ENCODE measurements at regions not wholly inside any gene's neighbourhood (a gene's known extent, or its start where the extent isn't known, plus 50 kb on each side); places are given as distances from the start of the nearest gene placed in this dataset. TPM values are rescaled to one million over a fixed set of nuclear protein-coding genes. Genes with fewer than 3 reads are reported as not detected.
A peak's percentile ranks its signal among the peaks of the same experiment; 100 is the strongest.

GRCh38 chr9:4386819-4387218 lies 87.0 kb upstream of the GLIS3 start:
- FAIRE-seq (no peak), DNase-seq (ENCODE audit: low spot score in 2 of 2) (no peak)

GRCh38 chr9:4384750-4385149 lies 84.9 kb upstream of the GLIS3 start:
- FAIRE-seq = no peak
- DNase-seq (ENCODE audit: low spot score in 2 of 2) = no peak

- no peak for FAIRE-seq
- DNase-seq (ENCODE audit: low spot score in 2 of 2) = peak in 1 of 2 donors; percentile 15
These were observed 83.0 kb upstream of the GLIS3 start for GRCh38 chr9:4382722-4383317.

GRCh38 chr9:4381744-4382143 lies 81.9 kb upstream of the GLIS3 start:
- FAIRE-seq (no peak), DNase-seq (ENCODE audit: low spot score in 2 of 2) (no peak)

- FAIRE-seq (no peak), DNase-seq (ENCODE audit: low spot score in 2 of 2) (no peak)
These were observed 80.5 kb upstream of the GLIS3 start for GRCh38 chr9:4380406-4380805.

- FAIRE-seq = peak; percentile 63
- DNase-seq (ENCODE audit: low spot score in 2 of 2) = peak in 1 of 2 donors; percentile 36
These were observed 75.7 kb upstream of the GLIS3 start for GRCh38 chr9:4375424-4376200.

GRCh38 chr9:4371108-4371507 lies 71.2 kb upstream of the GLIS3 start:
- no peak for FAIRE-seq
- no peak for DNase-seq (ENCODE audit: low spot score in 2 of 2)

GRCh38 chr9:4370501-4370900 lies 70.6 kb upstream of the GLIS3 start:
- peak; percentile 3 for FAIRE-seq
- DNase-seq (ENCODE audit: low spot score in 2 of 2) = no peak

- DNase-seq (ENCODE audit: low spot score in 2 of 2) = peak; percentile 17 to 36
- FAIRE-seq = peak; percentile 3
These were observed 66.9 kb upstream of the GLIS3 start for GRCh38 chr9:4366591-4367330.

- FAIRE-seq (no peak), DNase-seq (ENCODE audit: low spot score in 2 of 2) (no peak)
These were observed 65.2 kb upstream of the GLIS3 start for GRCh38 chr9:4365055-4365454.

GRCh38 chr9:4362281-4362680 lies 62.4 kb upstream of the GLIS3 start:
- FAIRE-seq (no peak), DNase-seq (ENCODE audit: low spot score in 2 of 2) (no peak)

GRCh38 chr9:4359016-4359415 lies 59.1 kb upstream of the GLIS3 start:
- no peak for FAIRE-seq

GRCh38 chr9:4357929-4358328 lies 58.1 kb upstream of the GLIS3 start:
- no peak for FAIRE-seq
- no peak for DNase-seq (ENCODE audit: low spot score in 2 of 2)

More at GRCh38 chr9:4359016-4359415, 59.1 kb upstream of the GLIS3 start:
- no peak for DNase-seq (ENCODE audit: low spot score in 2 of 2)

- DNase-seq (ENCODE audit: low spot score in 2 of 2) (no peak), FAIRE-seq (no peak)
These were observed 56.4 kb upstream of the GLIS3 start for GRCh38 chr9:4356306-4356705.

- no peak for DNase-seq (ENCODE audit: low spot score in 2 of 2)
- FAIRE-seq = no peak
These were observed 53.4 kb upstream of the GLIS3 start for GRCh38 chr9:4353236-4353635.

GRCh38 chr9:4349816-4350418 lies 50.0 kb upstream of the GLIS3 start:
- no peak for FAIRE-seq

More at GRCh38 chr9:4349816-4350418, 50.0 kb upstream of the GLIS3 start:
- DNase-seq (ENCODE audit: low spot score in 2 of 2) = no peak

Small RNA genes in the stretch of these regions (small RNA-seq; reads per million reads assigned to genes)
- not detected for gene RNU6-694P
